IMR-90 (cell line): ENCODE measurements at regions not wholly inside any gene's neighbourhood (a gene's known extent, or its start where the extent isn't known, plus 50 kb on each side); places are given as distances from the start of the nearest gene placed in this dataset.

Source experiments
- ATAC-seq: fragments of 200-7000 bp; cut with Tn5 transposase; 2 replicates; pipeline ENCODE4 v1.9.1; 2020; ENCODE audit warnings: low read depth, mild to moderate bottlenecking, moderate library complexity
- BruUV-seq: library from RNA; stranded (reverse); fragments of 400-500 nt; replicated peaks from 2 replicates; lab custom pipeline; 2021; lab: Mats Ljungman, UMichigan
- CTCF ChIA-PET: fragments of 300-600 bp; formaldehyde crosslinking; extraction: SDS; loops from one replicate; lab custom pipeline; 2021; ENCODE audit warnings: antibody characterized with exemption; lab: Yijun Ruan, JAX
- POLR2A ChIA-PET: fragments of 300-600 bp; sonication (Branson Sonifier 250); formaldehyde crosslinking; loops from one replicate; lab custom pipeline; 2022; ENCODE audit warnings: antibody characterized with exemption; ENCODE audit not compliant: unreplicated experiment; lab: Charles Lee
- DNase-seq: peaks from one replicate; pipeline ENCODE4 v3.0.0; 2013
- H2AFZ ChIP-seq: replicated peaks from 2 replicates; pipeline ENCODE3; 2013; ENCODE audit warnings: low read length, mild to moderate bottlenecking; ENCODE audit not compliant: poor library complexity
- H2AK5ac ChIP-seq: 2 replicates; pipeline ENCODE4 v1.6.1; 2013; ENCODE audit warnings: low read depth, low read length, inconsistent platforms
- H2AK9ac ChIP-seq: replicated peaks from 2 replicates; pipeline ENCODE3; 2013; ENCODE audit warnings: mild to moderate bottlenecking, low read depth, low read length, moderate library complexity; ENCODE audit not compliant: poor library complexity
- H2BK120ac ChIP-seq: 2 replicates; pipeline ENCODE4 v1.6.1; 2013; ENCODE audit warnings: low read depth, low read length, inconsistent platforms
- H2BK15ac ChIP-seq: 3 replicates; pipeline ENCODE4 v1.6.1; 2013; ENCODE audit warnings: low read depth, low read length, inconsistent platforms
- H2BK20ac ChIP-seq: 2 replicates; pipeline ENCODE4 v1.6.1; 2013; ENCODE audit warnings: low read depth, mild to moderate bottlenecking, inconsistent platforms, low read length, moderate library complexity
- H2BK5ac ChIP-seq: 2 replicates; pipeline ENCODE4 v1.6.1; 2013; ENCODE audit warnings: mild to moderate bottlenecking, low read depth, low read length, inconsistent platforms; ENCODE audit not compliant: poor library complexity, severe bottlenecking
- H3K14ac ChIP-seq: replicated peaks from 2 replicates; pipeline ENCODE4 v1.6.1; 2013; ENCODE audit warnings: low read depth, low read length, inconsistent platforms
- H3K18ac ChIP-seq: 2 replicates; pipeline ENCODE4 v1.6.1; 2013; ENCODE audit warnings: low read depth, low read length, control low read depth
- H3K23ac ChIP-seq: 2 replicates; pipeline ENCODE4 v1.6.1; 2013; ENCODE audit warnings: low read depth, low read length, inconsistent platforms
- H3K27ac ChIP-seq: 2 replicates; pipeline ENCODE4 v1.5.1; 2013; ENCODE audit warnings: mild to moderate bottlenecking, control low read depth, low read length; ENCODE audit not compliant: insufficient read depth
- H3K27me3 ChIP-seq: 2 replicates; pipeline ENCODE4 v1.6.1; 2013; ENCODE audit warnings: low read length; ENCODE audit not compliant: control insufficient read depth, insufficient read depth
- H3K36me3 ChIP-seq: 2 replicates; pipeline ENCODE4 v1.6.1; 2013; ENCODE audit warnings: low read length, mixed read lengths; ENCODE audit not compliant: control insufficient read depth, insufficient read depth
- H3K4ac ChIP-seq: 2 replicates; pipeline ENCODE4 v1.6.1; 2013; ENCODE audit warnings: low read depth, low read length, inconsistent platforms
- H3K4me1 ChIP-seq: 2 replicates; pipeline ENCODE4 v1.6.1; 2013; ENCODE audit warnings: low read length, mixed read lengths; ENCODE audit not compliant: control insufficient read depth, insufficient read depth
- H3K4me2 ChIP-seq: 2 replicates; pipeline ENCODE4 v1.6.1; 2013; ENCODE audit warnings: low read depth, mild to moderate bottlenecking, control low read depth, low read length, moderate library complexity
- H3K4me3 ChIP-seq: 2 replicates; pipeline ENCODE4 v1.5.1; 2013; ENCODE audit warnings: low read depth, mild to moderate bottlenecking, control low read depth, low read length, moderate library complexity; ENCODE audit not compliant: insufficient read depth
- H3K56ac ChIP-seq: 2 replicates; pipeline ENCODE4 v1.6.1; 2013; ENCODE audit warnings: low read length, inconsistent platforms; ENCODE audit not compliant: insufficient read depth; ENCODE audit errors: extremely low read depth
- H3K79me1 ChIP-seq, 2 experiments: 2 replicates each; pipeline ENCODE4 v1.6.1; 2013; ENCODE audit warnings: low read length in 2 of 2, inconsistent platforms in 1 of 2, low read depth in 1 of 2
- H3K9ac ChIP-seq: 2 replicates; pipeline ENCODE4 v1.6.1; 2013; ENCODE audit warnings: low read depth, low read length, control low read depth
- H3K9me1 ChIP-seq: 2 replicates; pipeline ENCODE4 v1.6.1; 2013; ENCODE audit warnings: low read length, inconsistent platforms; ENCODE audit not compliant: insufficient read depth
- H3K9me3 ChIP-seq: 2 replicates; pipeline ENCODE4 v1.6.1; 2013; ENCODE audit warnings: low read length; ENCODE audit not compliant: control insufficient read depth, insufficient read depth
- H4K20me1 ChIP-seq: 2 replicates; pipeline ENCODE4 v1.6.1; 2013; ENCODE audit warnings: low read length, inconsistent platforms; ENCODE audit not compliant: insufficient read depth
- H4K5ac ChIP-seq: 2 replicates; pipeline ENCODE4 v1.6.1; 2013; ENCODE audit warnings: mild to moderate bottlenecking, low read depth, low read length, control low read depth
- H4K8ac ChIP-seq, 2 experiments: 2 replicates each; pipeline ENCODE4 v1.6.1; 2013; ENCODE audit warnings: low read depth in 2 of 2, low read length in 2 of 2, control low read depth in 1 of 2, inconsistent platforms in 1 of 2
- H4K91ac ChIP-seq: 2 replicates; pipeline ENCODE4 v1.6.1; 2013; ENCODE audit warnings: low read depth, low read length, inconsistent platforms; ENCODE audit not compliant: insufficient read depth
- CHD1 ChIP-seq: IDR thresholded peaks from 2 replicates; pipeline ENCODE4 v1.6.1; 2012; ENCODE audit warnings: low read depth, low read length, improper control_type of control experiment
- CTCF ChIP-seq: conservative IDR thresholded peaks from 2 replicates; pipeline ENCODE4 v1.5.1; 2012; ENCODE audit warnings: mild to moderate bottlenecking, low read depth, low read length, improper control_type of control experiment
- RFX5 ChIP-seq: IDR thresholded peaks from 2 replicates; pipeline ENCODE4 v1.8.0; 2012; ENCODE audit warnings: low read depth, mild to moderate bottlenecking, low read length, moderate library complexity
- WGBS, 2 experiments: methylation state at CpG; one replicate each; pipeline versions ENCODE4 v1.1.5 to v1.1.7; 2013; ENCODE audit warnings: missing lambda C conversion rate in 2 of 2; ENCODE audit not compliant: insufficient read length in 1 of 2; ENCODE audit errors: extremely low coverage in 2 of 2; 5-methylcytosine and 5-hydroxymethylcytosine counted together
- dilution Hi-C: fragments of 300-500 bp; cut with HindIII; formaldehyde crosslinking; loops from one replicate; pipeline ENCODE4 v1.14.3; 2018; ENCODE audit warnings: low sequenced_read_pairs; ENCODE audit not compliant: unreplicated experiment
- in situ Hi-C: fragments of 300-500 bp; cut with MboI; formaldehyde crosslinking; loops from 3 replicates; pipeline ENCODE4 v1.14.3; 2019; ENCODE audit warnings: low sequenced_read_pairs, inconsistent platforms, mixed read lengths
- intact Hi-C: fragments of 100-400 bp; cut with micrococcal nuclease; formaldehyde crosslinking; loops from 2 replicates; pipeline ENCODE4 v1.10.0; 2022

GRCh38 chr1:143619851-143620250, 351.9 kb downstream of the FAM72C start:
- Histone ChIP-seq H3K36me3 (no peaks in the 10 kb centered on the region), H2AK5ac (no peak overlapping the region), H3K14ac (no peak overlapping the region), H2BK5ac (no peak overlapping the region), H3K9me1 (no peaks in the 10 kb centered on the region), H3K27me3 (no peaks in the 10 kb centered on the region), H3K79me1 (no peaks in the 10 kb centered on the region), H3K18ac (no peak overlapping the region), H3K9ac (no peak overlapping the region), H3K4me3 (no peak overlapping the region), H2BK120ac (no peak overlapping the region), H3K27ac (no peak overlapping the region), H3K56ac (no peak overlapping the region), H3K4ac (no peak overlapping the region), H2BK15ac (no peak overlapping the region), H4K20me1 (no peaks in the 10 kb centered on the region), H3K23ac (no peak overlapping the region), H4K5ac (no peak overlapping the region), H4K91ac (no peak overlapping the region), H2BK20ac (no peak overlapping the region), H3K4me2 (no peak overlapping the region), H3K4me1 (no peaks in the 10 kb centered on the region), H4K8ac (no peak overlapping the region), H2AK9ac (no peak overlapping the region), H3K9me3 (no peaks in the 10 kb centered on the region), H2AFZ (no peak overlapping the region)
- DNase-seq: no peak
- CTCF ChIA-PET: no interaction called here
- TF ChIP-seq RFX5: no peak
- TF ChIP-seq CHD1: no peak
- no peak for TF ChIP-seq CTCF
- no TSS peak for BruUV-seq
- no CpG with 5 or more reads among the region's 12 CpGs for WGBS, 2 experiments
- POLR2A ChIA-PET: no interaction called here
- dilution Hi-C loops (no loop called here), intact Hi-C loops (no loop called here), in situ Hi-C loops (no loop called here)
- no peak for ATAC-seq
